Brain microvascular endothelial cell (primary cell): ENCODE measurements at regions not wholly inside any gene's neighbourhood (a gene's known extent, or its start where the extent isn't known, plus 50 kb on each side); places are given as distances from the start of the nearest gene placed in this dataset.

Experiments used
- DNase-seq: peaks from one replicate; pipeline ENCODE4 v3.0.0-alpha.2; 2020
- H3K27ac ChIP-seq: fragments of 250-450 bp; sonication (Bioruptor Pico); 2 replicates; pipeline ENCODE4 v1.5.1; 2020; ENCODE audit warnings: mild to moderate bottlenecking, moderate library complexity
- H3K27me3 ChIP-seq: fragments of 250-450 bp; sonication (Bioruptor Pico); replicated peaks from 2 replicates; pipeline ENCODE4 v1.5.1; 2020; ENCODE audit warnings: mild to moderate bottlenecking
- H3K36me3 ChIP-seq: fragments of 250-450 bp; sonication (Bioruptor Pico); replicated peaks from 2 replicates; pipeline ENCODE4 v1.5.1; 2020; ENCODE audit warnings: mild to moderate bottlenecking
- H3K4me3 ChIP-seq: 2 replicates; pipeline ENCODE4 v1.5.1; 2011; ENCODE audit warnings: low read depth, mild to moderate bottlenecking, control low read depth, low read length, moderate library complexity
- CTCF ChIP-seq: IDR thresholded peaks from 2 replicates; pipeline ENCODE4 v1.5.1; 2011; ENCODE audit warnings: low read depth, mild to moderate bottlenecking, moderate library complexity, low read length, control low read depth, inconsistent platforms; ENCODE audit errors: missing control alignments
- in situ Hi-C: cut with HindIII; loops from 2 replicates; pipeline ENCODE4 v1.10.0; 2017; ENCODE audit warnings: low sequenced_read_pairs, low pct_ligation_motif_present

DNA sequence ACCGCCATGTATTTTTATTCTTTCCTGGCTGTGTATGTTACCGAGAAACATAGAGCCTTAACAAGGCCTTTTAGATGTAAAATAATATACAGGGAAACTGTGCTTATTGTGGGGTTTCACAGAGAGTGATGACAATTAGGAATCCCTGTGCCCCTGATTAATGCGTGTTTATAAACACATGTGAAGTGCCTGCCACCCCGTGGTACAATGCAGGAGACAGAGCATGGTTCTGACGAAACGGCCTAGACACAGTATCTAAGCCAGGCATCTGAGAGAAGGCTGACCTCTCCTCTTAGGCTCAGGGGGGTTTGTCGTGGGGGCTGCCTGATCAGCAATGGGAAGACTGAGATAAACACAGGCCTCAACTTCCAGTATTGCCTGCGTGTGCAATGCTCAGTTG, 200.0 kb downstream of the AJAP1 start:
- H3K36me3 ChIP-seq, result no peaks in the 10 kb centered on the region
- no peak for TF ChIP-seq CTCF
- in situ Hi-C loops, result no loop called here
- H3K4me3 ChIP-seq, result no peak overlapping the region
- no peak for DNase-seq
- H3K27me3 ChIP-seq, result no peaks in the 10 kb centered on the region
- no peak overlapping the region for H3K27ac ChIP-seq

GRCh38 chr1:4853904-4854303, 199.5 kb downstream of the AJAP1 start:
- H3K4me3 ChIP-seq, result no peak overlapping the region
- no peaks in the 10 kb centered on the region for H3K36me3 ChIP-seq
- in situ Hi-C loops, result no loop called here
- TF ChIP-seq CTCF, result no peak
- DNase-seq, result no peak
- H3K27me3 ChIP-seq, result no peaks in the 10 kb centered on the region
- no peak overlapping the region for H3K27ac ChIP-seq

- no peak overlapping the region for H3K4me3 ChIP-seq
- DNase-seq, result no peak
- no peaks in the 10 kb centered on the region for H3K36me3 ChIP-seq
- no peak for TF ChIP-seq CTCF
- in situ Hi-C loops, result no loop called here
- no peaks in the 10 kb centered on the region for H3K27me3 ChIP-seq
- no peak overlapping the region for H3K27ac ChIP-seq
These were observed 197.1 kb downstream of the AJAP1 start for GRCh38 chr1:4851385-4852065.

GRCh38 chr1:4848431-4848830, 194.0 kb downstream of the AJAP1 start:
- TF ChIP-seq CTCF, result no peak
- no peaks in the 10 kb centered on the region for H3K27me3 ChIP-seq
- in situ Hi-C loops, result no loop called here
- no peaks in the 10 kb centered on the region for H3K36me3 ChIP-seq
- no peak for DNase-seq
- H3K27ac ChIP-seq, result no peak overlapping the region
- no peak overlapping the region for H3K4me3 ChIP-seq

- in situ Hi-C loops, result no loop called here
- Histone ChIP-seq H3K27ac (no peak overlapping the region), H3K27me3 (no peaks in the 10 kb centered on the region), H3K4me3 (no peak overlapping the region), H3K36me3 (no peaks in the 10 kb centered on the region)
- no peak for TF ChIP-seq CTCF
- DNase-seq, result no peak
These were observed 193.3 kb downstream of the AJAP1 start for GRCh38 chr1:4847711-4848110.
